Mononuclear cell (primary cell): ENCODE measurements at regions not wholly inside any gene's neighbourhood (a gene's known extent, or its start where the extent isn't known, plus 50 kb on each side); places are given as distances from the start of the nearest gene placed in this dataset.

ENCODE experiments used
- H3K27me3 ChIP-seq: 2 replicates; pipeline ENCODE4 v1.6.0; 2011; ENCODE audit warnings: low read length, control low read depth; ENCODE audit not compliant: insufficient read depth
- H3K4me1 ChIP-seq: 2 replicates; pipeline ENCODE4 v1.5.1; 2011; ENCODE audit warnings: mild to moderate bottlenecking, low read length, control low read depth; ENCODE audit not compliant: insufficient read depth
- H3K4me3 ChIP-seq: 2 replicates; pipeline ENCODE4 v1.5.1; 2011; ENCODE audit warnings: mild to moderate bottlenecking, low read length, moderate library complexity
- H3K9me3 ChIP-seq: 2 replicates; pipeline ENCODE4 v1.5.1; 2011; ENCODE audit warnings: low read depth, mild to moderate bottlenecking, control low read depth, low read length

DNA sequence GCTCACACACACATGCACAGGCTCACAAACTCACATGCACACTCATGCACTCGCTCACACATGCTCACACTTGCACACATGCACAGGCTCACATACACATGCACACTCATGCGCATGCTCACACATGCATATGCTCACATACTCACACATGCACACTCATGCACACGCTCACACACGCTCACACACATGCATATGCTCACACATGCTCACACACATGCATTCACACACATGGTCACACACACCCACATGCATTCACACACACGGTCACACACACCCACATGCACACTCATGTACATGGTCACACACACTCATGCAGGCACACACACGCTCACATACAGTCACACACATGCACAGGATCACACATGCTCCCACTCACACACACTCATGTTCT is 132.8 kb upstream of the SMAD3 start:
- Histone ChIP-seq H3K27me3 (no peaks in the 10 kb centered on the region), H3K4me3 (no peak overlapping the region), H3K9me3 (no peaks in the 10 kb centered on the region), H3K4me1 (no peaks in the 10 kb centered on the region)

- Histone ChIP-seq H3K4me3 (no peak overlapping the region), H3K27me3 (no peaks in the 10 kb centered on the region), H3K4me1 (no peaks in the 10 kb centered on the region), H3K9me3 (no peaks in the 10 kb centered on the region)
Measured at GRCh38 chr15:66933932-66934867, 131.2 kb upstream of the SMAD3 start.

GRCh38 chr15:66934868-66935520 is 130.4 kb upstream of the SMAD3 start:
- no peaks in the 10 kb centered on the region for H3K9me3 ChIP-seq
- no peak overlapping the region for H3K4me3 ChIP-seq
- no peaks in the 10 kb centered on the region for H3K27me3 ChIP-seq
- no peaks in the 10 kb centered on the region for H3K4me1 ChIP-seq

GRCh38 chr15:66935688-66936087 is 129.7 kb upstream of the SMAD3 start:
- H3K27me3 ChIP-seq = no peaks in the 10 kb centered on the region
- H3K4me1 ChIP-seq = no peaks in the 10 kb centered on the region
- no peaks in the 10 kb centered on the region for H3K9me3 ChIP-seq
- no peak overlapping the region for H3K4me3 ChIP-seq

DNA sequence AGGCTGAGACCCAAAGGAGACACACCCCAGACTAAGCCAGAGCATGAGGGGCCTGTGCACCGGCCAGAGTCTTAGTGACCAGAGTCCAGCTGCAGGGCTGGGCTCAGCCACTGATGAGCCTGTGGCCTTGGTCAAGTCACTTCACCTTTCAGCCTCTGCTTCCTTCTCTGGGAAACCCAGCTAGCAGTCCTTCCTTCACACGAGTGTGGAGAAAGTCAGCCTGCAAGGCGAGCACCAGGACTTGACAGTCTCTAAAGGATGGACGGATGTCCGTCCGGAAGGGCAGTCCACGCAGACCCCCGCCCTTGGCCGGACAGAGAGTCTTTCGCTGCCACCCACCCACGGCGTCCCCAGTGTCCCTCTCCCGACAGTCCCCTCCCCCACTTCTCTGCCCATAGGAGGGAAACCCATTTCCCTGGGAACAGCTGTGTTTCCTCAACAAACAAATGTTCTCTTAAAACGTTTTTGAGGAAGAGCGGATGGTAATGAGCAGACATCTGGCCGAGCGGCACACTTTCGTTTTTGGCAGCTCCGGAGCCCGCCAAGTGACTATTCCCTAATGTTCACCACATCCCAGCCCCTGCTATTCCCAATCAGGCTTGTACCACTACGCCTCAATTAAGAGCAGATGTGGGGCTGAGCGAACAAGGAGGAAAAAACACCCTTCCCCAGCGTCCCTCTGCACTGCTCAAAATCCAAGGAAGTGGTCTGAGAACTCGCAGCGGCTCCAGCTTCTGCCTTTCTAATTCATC is 129.1 kb upstream of the SMAD3 start:
- H3K4me3 ChIP-seq = no peak overlapping the region
- no peaks in the 10 kb centered on the region for H3K4me1 ChIP-seq
- no peaks in the 10 kb centered on the region for H3K27me3 ChIP-seq
- no peaks in the 10 kb centered on the region for H3K9me3 ChIP-seq

- no peak overlapping the region for H3K4me3 ChIP-seq
- no peaks in the 10 kb centered on the region for H3K9me3 ChIP-seq
- H3K4me1 ChIP-seq = peaks cover 7% of the 10 kb centered on the region
- H3K27me3 ChIP-seq = no peaks in the 10 kb centered on the region
Measured at GRCh38 chr15:66936861-66937582, 128.4 kb upstream of the SMAD3 start.

DNA sequence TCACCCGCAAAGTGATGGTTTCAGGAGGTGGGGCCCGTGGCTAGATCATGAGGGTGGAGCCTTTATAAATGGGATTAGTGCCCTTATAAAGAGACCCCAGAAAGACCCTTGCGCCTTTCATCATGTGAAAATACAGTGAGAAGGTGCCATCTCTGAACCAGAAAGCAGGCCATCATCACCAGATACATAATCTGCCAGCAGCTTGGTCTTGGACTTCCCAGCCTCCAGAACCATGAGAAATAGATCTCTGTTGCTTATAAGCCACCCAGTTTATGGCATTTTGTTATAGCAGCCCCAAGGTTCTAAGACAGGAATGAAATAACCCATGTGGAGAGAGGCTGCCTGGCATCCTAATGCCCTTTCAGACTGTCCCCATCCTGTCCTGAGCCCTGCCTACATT is 127.8 kb upstream of the SMAD3 start:
- no peaks in the 10 kb centered on the region for H3K27me3 ChIP-seq
- H3K4me1 ChIP-seq = peaks cover 10% of the 10 kb centered on the region
- H3K4me3 ChIP-seq = no peak overlapping the region
- H3K9me3 ChIP-seq = no peaks in the 10 kb centered on the region

DNA sequence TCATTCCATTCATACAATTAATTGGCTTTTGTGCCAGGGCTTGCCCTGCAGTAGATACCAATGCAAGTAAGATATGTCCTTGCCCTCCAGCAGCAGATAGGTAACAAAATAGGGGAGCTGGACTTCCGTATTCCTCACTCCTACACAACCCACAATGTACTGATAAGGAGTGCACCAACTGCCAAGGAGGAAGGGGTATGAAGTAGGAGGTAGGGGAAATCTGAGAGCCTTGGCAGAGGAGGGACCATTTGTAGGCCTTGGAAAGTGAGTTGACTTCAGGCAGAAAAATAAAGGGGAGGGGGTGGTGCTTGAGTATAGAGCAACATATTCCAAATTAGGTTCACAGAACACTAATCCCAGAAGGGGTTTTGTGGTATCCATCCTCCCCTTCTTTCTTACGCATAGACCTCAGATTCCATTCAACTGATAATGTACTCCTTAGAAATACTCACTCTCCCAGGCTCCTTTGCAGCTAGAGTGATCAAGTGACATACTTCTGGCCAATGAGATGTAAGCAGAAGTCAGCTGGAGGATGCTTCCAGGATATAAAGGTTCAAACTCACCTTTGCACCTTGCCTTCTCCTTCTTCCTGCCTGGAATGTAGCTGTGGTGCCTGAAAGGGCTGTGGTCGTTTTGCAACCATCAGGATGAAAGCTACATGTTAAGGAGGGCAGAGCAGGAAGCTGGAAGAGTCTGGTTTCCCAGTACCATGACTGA is 127.1 kb upstream of the SMAD3 start:
- H3K9me3 ChIP-seq = no peaks in the 10 kb centered on the region
- no peak overlapping the region for H3K4me3 ChIP-seq
- H3K4me1 ChIP-seq = peaks cover 10% of the 10 kb centered on the region
- no peaks in the 10 kb centered on the region for H3K27me3 ChIP-seq

DNA sequence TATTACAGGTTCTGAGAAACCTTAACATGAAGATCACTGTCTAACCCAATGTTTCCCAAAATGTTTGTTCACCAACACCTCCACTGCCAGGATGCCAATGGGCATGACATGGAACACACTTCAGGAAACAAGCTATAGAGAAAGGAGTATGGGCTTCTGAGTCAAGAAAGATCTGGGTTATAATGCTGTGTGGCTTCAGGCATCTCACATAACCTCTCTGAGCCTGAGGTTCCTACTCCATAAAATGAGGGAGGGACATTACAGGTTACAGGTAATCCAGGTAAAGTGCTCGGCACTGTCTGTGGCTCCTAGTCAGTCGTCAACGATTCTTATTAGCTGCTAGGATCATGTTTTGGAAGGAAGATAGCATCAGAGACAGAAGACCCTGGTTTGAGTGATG is 126.4 kb upstream of the SMAD3 start:
- H3K27me3 ChIP-seq = no peaks in the 10 kb centered on the region
- no peak overlapping the region for H3K4me3 ChIP-seq
- peaks cover 10% of the 10 kb centered on the region for H3K4me1 ChIP-seq
- no peaks in the 10 kb centered on the region for H3K9me3 ChIP-seq

DNA sequence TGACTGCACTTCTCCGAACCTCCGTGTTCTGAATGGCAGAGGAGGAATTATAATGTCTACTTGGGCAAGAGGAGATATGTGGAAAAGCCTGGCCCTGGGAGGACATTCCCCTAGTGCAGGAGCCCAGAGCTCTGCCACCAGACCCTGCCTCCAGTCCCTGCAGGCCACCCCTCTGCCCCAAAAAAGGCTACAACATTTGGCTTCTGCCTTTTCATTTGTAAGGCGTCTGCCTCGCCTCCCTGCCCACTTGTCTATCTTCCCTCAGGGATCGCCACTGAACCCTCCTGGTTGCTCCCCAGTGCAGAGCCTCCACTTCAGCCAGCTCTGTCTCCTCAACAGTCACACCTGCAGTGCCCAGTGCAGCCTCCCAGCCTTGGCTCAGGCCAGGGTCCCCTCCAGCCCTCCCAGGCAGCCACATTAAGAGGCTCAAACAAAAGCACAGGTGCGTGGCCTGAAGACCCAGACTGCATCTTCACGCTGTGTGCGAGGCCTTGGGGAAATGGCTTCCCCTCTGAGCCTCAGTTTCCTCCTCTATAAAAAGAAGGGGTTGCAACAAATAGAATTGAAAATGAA is 125.9 kb upstream of the SMAD3 start:
- no peaks in the 10 kb centered on the region for H3K27me3 ChIP-seq
- no peaks in the 10 kb centered on the region for H3K9me3 ChIP-seq
- H3K4me3 ChIP-seq = no peak overlapping the region
- peaks cover 10% of the 10 kb centered on the region for H3K4me1 ChIP-seq

- Histone ChIP-seq H3K9me3 (no peaks in the 10 kb centered on the region), H3K4me1 (peaks cover 10% of the 10 kb centered on the region), H3K27me3 (no peaks in the 10 kb centered on the region), H3K4me3 (no peak overlapping the region)
Measured at GRCh38 chr15:66940368-66940767, 125.0 kb upstream of the SMAD3 start.

DNA sequence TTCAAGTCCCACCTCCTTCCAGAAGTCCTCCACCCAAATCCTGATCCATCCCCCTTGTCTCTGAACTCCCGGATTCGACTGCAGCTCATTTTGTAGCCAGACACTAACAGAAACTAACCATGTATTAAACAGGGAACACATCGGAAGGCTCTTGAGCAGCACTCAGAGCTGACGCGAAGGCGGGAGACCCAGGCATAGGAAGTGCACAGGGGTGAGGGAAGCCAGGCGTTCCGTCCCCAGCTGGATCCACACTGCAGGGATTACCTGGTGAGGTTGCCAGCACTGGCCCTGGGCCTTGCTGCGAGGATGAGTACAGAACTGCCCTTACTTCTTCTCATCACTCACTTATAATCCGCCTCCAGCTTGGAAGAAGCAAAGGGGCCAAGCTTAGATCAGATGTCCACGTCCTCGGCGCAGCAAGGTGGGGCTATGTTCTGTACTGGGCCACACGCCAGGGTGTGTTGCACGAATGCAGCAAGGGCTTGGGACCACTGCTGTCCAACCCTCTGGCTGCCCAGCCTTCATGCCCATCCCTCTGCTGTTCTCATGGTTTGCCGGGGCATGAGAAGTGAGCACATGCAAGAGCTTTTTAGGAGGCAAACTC is 124.2 kb upstream of the SMAD3 start:
- H3K4me3 ChIP-seq = no peak overlapping the region
- H3K4me1 ChIP-seq = peaks cover 10% of the 10 kb centered on the region
- H3K9me3 ChIP-seq = no peaks in the 10 kb centered on the region
- no peaks in the 10 kb centered on the region for H3K27me3 ChIP-seq

- peaks cover 10% of the 10 kb centered on the region for H3K4me1 ChIP-seq
- H3K4me3 ChIP-seq = no peak overlapping the region
- no peaks in the 10 kb centered on the region for H3K9me3 ChIP-seq
- no peaks in the 10 kb centered on the region for H3K27me3 ChIP-seq
Measured at GRCh38 chr15:66941791-66942190, 123.6 kb upstream of the SMAD3 start.
